GM21786 (cell line): ENCODE measurements at regions not wholly inside any gene's neighbourhood (a gene's known extent, or its start where the extent isn't known, plus 50 kb on each side); places are given as distances from the start of the nearest gene placed in this dataset.
"Not testable (repeated sequence)": the region's sequence is repeated elsewhere in the genome, so short reads cannot be mapped to it uniquely, and the experiment has no call there.

Experiments used
- ATAC-seq: cut with Tn5 transposase; IDR thresholded peaks from one replicate; pipeline ENCODE4 v1.9.1; 2021; ENCODE audit not compliant: unreplicated experiment

- ATAC-seq: no peak
These were observed 120.5 kb downstream of the PMAIP1 start for GRCh38 chr18:60020107-60020925.

GRCh38 chr18:60019463-60019840, 119.7 kb downstream of the PMAIP1 start:
- no peak for ATAC-seq

DNA sequence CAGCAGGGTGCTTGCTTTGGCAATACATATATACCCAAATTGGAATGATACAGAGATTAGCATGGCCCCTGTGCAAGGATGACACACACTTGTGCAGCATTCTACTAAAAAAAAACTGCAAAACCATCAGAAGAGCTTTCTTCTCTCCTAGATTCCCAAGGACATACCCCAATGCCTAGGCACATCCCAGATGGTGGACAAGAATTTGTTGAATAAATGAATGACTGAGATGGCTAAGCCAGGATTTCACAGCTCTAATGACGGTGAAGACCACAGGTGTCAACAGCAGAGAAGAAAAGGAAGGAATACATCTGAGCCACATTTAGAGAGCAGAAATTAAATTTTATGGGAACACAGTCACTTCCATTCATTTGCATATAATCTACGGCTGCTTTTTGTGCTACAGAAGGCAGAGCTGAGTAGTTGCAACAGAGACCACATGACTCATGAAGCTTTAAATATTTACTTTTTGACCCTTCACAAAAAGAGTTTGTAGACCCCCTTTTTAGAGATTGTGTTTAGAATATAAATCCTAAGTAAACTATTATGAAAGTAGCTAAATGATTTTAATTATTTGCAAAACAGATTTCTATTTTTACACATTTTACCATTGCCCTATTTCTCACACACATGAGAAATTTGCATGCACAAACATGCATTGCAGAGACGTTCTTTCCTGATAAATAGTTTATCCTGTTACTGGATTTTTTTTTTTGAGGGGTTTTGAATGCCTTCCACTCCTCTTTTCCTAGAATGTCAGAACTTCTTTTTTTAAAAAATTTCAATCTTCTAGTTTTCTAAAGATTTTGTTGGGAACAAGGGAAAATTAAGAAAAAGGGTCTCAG, 119.0 kb downstream of the PMAIP1 start:
- no peak for ATAC-seq

- not testable (repeated sequence) for ATAC-seq
These were observed 118.3 kb downstream of the PMAIP1 start for GRCh38 chr18:60018134-60018533.

- no peak for ATAC-seq
These were observed 117.6 kb downstream of the PMAIP1 start for GRCh38 chr18:60017371-60017770.

- ATAC-seq: not testable (repeated sequence)
These were observed 116.0 kb downstream of the PMAIP1 start for GRCh38 chr18:60015826-60016225.

- not testable (repeated sequence) for ATAC-seq
These were observed 113.4 kb downstream of the PMAIP1 start for GRCh38 chr18:60013148-60013547.

GRCh38 chr18:60010984-60011383, 111.2 kb downstream of the PMAIP1 start:
- ATAC-seq: no peak

DNA sequence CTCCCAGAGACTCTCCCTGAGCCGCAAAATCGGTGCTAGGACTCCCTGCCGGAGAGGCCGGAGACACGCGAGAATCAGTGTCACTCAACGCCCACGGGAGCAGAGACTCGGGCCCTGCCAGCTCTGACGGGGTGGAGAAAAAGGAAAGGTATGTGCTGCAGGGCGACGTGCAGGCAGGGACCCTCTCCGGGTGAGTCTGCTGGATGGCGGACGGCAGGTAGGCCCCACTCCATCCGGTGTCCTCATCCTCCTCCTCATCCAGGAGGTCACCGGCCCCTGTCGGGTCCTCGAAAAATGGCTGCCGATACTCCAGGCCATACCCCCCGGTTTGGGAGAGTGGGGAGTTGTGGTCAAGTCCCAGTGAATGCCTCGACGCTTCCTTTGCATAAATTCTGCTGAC, 110.7 kb downstream of the PMAIP1 start:
- no peak for ATAC-seq

GRCh38 chr18:60007661-60008060, 107.9 kb downstream of the PMAIP1 start:
- ATAC-seq: no peak

GRCh38 chr18:60003610-60004185, 103.9 kb downstream of the PMAIP1 start:
- ATAC-seq: no peak

DNA sequence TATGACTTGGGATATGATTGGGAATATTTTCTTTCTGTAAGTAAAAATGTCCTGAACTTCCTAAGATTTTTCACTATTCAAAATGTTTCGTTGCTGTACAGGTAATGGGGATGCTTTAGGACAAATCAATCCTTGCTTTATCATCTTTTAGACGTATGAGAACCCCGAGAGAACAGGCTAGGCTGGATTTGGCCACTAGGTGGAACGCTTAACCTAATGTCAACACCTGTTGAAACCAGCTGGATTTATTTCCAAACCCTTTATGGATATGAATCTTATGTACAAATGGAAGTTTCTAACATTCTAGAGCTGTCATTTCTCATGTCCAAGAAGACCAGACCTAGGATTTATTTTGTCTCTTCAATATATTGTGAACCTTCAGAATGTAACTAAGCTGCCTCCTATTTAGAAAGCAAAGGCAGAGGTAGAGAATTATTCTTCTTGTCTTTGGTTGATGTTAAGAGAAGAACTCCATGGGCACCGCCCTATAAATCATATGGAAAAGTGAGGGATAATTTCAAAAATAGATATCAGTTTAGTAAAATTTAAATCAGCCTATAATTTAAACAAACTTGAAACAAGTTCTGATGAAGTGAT, 96.7 kb downstream of the PMAIP1 start:
- peak; percentile 62 for ATAC-seq

DNA sequence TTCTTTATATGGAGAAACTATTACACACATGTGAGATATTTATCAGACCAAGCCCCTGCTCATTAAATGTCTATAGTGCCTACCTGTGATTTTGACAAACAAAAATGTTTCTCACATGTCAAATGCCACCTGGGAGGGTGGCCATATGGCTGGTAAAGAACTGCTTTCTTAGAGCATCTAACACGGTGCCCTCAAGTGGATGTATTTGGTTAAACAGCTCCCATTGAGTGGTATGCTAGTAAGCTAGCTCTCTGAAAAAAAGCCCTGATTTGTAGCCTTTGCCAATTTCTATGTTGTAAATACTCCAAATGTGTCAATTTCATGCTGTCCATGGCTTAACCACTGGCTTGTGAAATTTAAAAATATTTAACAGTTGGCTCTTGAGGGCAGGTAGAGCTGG, 94.6 kb downstream of the PMAIP1 start:
- peak; percentile 78 for ATAC-seq

GRCh38 chr18:59993560-59993959, 93.8 kb downstream of the PMAIP1 start:
- no peak for ATAC-seq

- no peak for ATAC-seq
These were observed 90.5 kb downstream of the PMAIP1 start for GRCh38 chr18:59990121-59990823.

DNA sequence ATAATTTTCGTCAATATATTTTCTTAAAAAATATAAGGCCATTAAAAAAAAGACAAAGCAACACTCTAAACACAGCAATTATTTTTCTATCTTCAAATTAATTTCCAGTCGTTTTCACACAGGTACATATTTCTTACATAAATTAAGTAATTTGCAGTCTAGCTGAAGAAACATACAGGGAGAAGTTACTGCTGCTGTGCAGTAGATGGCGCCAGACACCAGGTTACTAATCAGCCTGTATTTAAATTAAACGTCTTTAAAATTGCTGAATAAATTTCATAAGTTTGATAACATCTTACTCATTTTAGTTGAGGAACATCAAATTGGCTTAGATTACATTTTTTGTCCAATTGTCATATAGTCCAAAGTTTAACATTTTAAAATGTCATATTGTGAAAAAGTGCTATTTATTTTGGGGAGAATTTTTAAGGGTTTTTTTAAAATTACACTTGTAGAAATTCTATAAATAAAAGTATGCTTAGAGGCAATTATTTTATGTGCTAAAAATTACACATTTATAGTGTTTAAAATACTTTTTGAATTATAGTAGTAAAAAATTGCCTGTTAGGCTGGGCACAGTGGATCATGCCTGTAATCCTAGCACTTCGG, 88.4 kb downstream of the PMAIP1 start:
- peak; percentile 53 for ATAC-seq

GRCh38 chr18:59987102-59987501, 87.3 kb downstream of the PMAIP1 start:
- ATAC-seq: no peak

DNA sequence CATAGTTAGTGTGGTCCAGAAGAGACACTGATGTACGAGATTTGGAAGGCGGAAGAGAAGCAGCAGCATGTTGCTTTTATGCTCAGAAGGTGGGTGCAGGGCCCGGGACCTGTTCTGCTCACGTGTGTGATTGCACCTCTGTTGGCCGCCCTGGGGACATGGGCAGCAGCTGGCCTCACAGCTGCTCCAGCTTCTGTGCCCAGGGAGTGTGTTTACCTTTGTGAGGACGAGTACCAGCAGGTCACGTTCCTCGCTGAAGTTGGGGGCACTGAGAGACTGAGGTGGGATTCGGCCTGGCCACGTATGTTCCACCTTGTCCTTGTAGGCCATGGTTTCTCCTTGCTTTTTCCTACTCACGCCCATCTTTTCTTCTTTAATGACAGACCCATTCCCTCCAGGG, 86.3 kb downstream of the PMAIP1 start:
- no peak for ATAC-seq

DNA sequence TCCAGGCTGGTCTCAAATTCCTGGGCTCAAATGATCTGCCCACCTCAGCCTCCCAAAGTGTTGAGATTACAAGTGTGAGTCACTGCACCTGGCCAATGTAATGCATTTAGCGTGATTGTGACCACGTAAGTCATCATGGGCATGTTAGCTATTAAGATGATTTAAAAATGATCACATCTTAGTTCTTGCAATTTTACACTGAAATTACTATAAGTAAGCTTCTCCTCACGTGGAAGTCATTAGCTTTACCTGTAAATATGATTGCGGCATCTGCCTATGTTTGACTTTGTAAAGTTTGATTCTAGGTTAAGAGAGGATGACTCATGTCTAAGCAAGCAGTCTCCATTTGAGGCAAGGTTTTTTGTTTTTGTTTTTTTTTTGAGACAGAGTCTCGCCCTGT, 85.5 kb downstream of the PMAIP1 start:
- no peak for ATAC-seq

DNA sequence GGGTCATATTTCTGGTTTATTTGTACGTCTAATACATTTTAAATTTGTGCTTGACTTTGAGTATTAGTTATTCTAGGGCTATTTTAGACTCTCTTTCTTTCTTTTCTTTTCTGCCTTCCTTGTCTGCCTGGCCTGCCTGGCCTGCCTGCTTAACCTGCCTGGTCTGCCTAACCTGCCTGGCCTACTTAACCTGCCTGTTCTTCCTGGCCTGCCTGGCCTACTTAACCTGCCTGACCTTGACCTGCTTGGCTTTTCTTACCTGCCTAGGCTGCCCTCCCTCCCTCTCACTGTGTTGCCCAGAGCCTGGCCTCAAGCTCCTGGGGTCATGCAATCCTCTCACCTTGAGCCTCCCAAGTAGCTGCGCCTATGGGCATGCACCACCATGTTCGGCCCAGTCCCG, 83.7 kb downstream of the PMAIP1 start:
- ATAC-seq: no peak
